ENCODE measurements at regions not wholly inside any gene's neighbourhood (a gene's known extent, or its start where the extent isn't known, plus 50 kb on each side); places are given as distances from the start of the nearest gene placed in this dataset.

- no peak for TF ChIP-seq TCF4 (CRISPR knock-in tag; IDR thresholded peaks at IDR 0.05; ENCODE audit: borderline replicate concordance)
- no peak for TF ChIP-seq PATZ1 (CRISPR knock-in tag; IDR thresholded peaks at IDR 0.05; ENCODE audit: borderline replicate concordance)
- no peak for TF ChIP-seq SNAI2 (CRISPR knock-in tag; IDR thresholded peaks at IDR 0.05)
- TF ChIP-seq ARNTL (CRISPR knock-in tag; IDR thresholded peaks at IDR 0.05; ENCODE audit: borderline replicate concordance, low read depth): no peak
- TF ChIP-seq ZNF8 (CRISPR knock-in tag; IDR thresholded peaks at IDR 0.05): no peak
- TF ChIP-seq ISL1 (CRISPR knock-in tag; IDR thresholded peaks at IDR 0.05): no peak
- no peak for TF ChIP-seq CREB5 (CRISPR knock-in tag; IDR thresholded peaks at IDR 0.05; ENCODE audit: low read depth)
- no peak for TF ChIP-seq TOX (CRISPR knock-in tag; IDR thresholded peaks at IDR 0.05; ENCODE audit: borderline replicate concordance)
- TF ChIP-seq POU6F1 (CRISPR knock-in tag; IDR thresholded peaks at IDR 0.05; ENCODE audit: borderline replicate concordance, low read depth): no peak
Observed at GRCh38 chr10:43845121-43845520, 196.4 kb upstream of the ZNF32 start.

Data from SK-N-SH treated with all-trans-retinoic acid at 6 μM for 48 hours (cell line).